WTC11 (cell line): ENCODE measurements at regions not wholly inside any gene's neighbourhood (a gene's known extent, or its start where the extent isn't known, plus 50 kb on each side); places are given as distances from the start of the nearest gene placed in this dataset.

Source experiments
- ATAC-seq: fragments of 200-7000 bp; cut with Tn5 transposase; 2 replicates; pipeline ENCODE4 v1.10.0; 2021; ENCODE audit warnings: mild to moderate bottlenecking, moderate library complexity
- CTCF ChIA-PET: fragments of 300-600 bp; sonication (Branson Sonifier 250); formaldehyde crosslinking; loops from one replicate; lab custom pipeline; 2021; ENCODE audit warnings: antibody characterized with exemption; lab: Charles Lee
- POLR2A ChIA-PET: fragments of 350-600 bp; sonication (Branson Sonifier 250); formaldehyde crosslinking; loops from one replicate; lab custom pipeline; 2021; ENCODE audit warnings: antibody characterized with exemption; lab: Charles Lee
- DNase-seq: peaks from one replicate; pipeline ENCODE4 v3.0.0; 2021; ENCODE audit warnings: low spot score
- H3K27ac Mint-ChIP-seq: 2 replicates; pipeline ENCODE4 v1.8.0; 2021; ENCODE audit warnings: mixed read lengths
- H3K27me3 Mint-ChIP-seq: 2 replicates; pipeline ENCODE4 v1.8.0; 2021; ENCODE audit warnings: low read depth, mild to moderate bottlenecking, moderate library complexity, mixed read lengths
- H3K36me3 Mint-ChIP-seq: 2 replicates; pipeline ENCODE4 v1.8.0; 2021; ENCODE audit warnings: mixed read lengths
- H3K4me1 Mint-ChIP-seq: 2 replicates; pipeline ENCODE4 v1.8.0; 2022; ENCODE audit warnings: mixed read lengths
- H3K4me3 Mint-ChIP-seq: 2 replicates; pipeline ENCODE4 v1.8.0; 2021; ENCODE audit warnings: mild to moderate bottlenecking, moderate library complexity, mixed read lengths
- H3K9me3 Mint-ChIP-seq: 2 replicates; pipeline ENCODE4 v1.8.0; 2021; ENCODE audit warnings: mixed read lengths
- CREB1 ChIP-seq: sonication (generic); formaldehyde crosslinking; IDR thresholded peaks from 2 replicates; pipeline ENCODE4 v1.8.0; 2023; ENCODE audit warnings: mild to moderate bottlenecking, missing genetic modification reagents
- CREM ChIP-seq: sonication (generic); formaldehyde crosslinking; IDR thresholded peaks from 2 replicates; pipeline ENCODE4 v1.8.1; 2022; ENCODE audit warnings: mild to moderate bottlenecking, missing genetic modification reagents, moderate library complexity
- E2F4 ChIP-seq: sonication (generic); formaldehyde crosslinking; IDR thresholded peaks from 2 replicates; pipeline ENCODE4 v1.8.1; 2022; ENCODE audit warnings: low read depth, mild to moderate bottlenecking, moderate library complexity, missing genetic modification reagents, borderline replicate concordance
- FOXK1 ChIP-seq: sonication (generic); formaldehyde crosslinking; IDR thresholded peaks from 2 replicates; pipeline ENCODE4 v1.8.0; 2022; ENCODE audit warnings: mild to moderate bottlenecking, moderate library complexity, missing genetic modification reagents
- FOXP4 ChIP-seq: sonication (generic); formaldehyde crosslinking; IDR thresholded peaks from 2 replicates; pipeline ENCODE4 v1.8.0; 2022; ENCODE audit warnings: mild to moderate bottlenecking, missing genetic modification reagents
- GTF2I ChIP-seq: fragments of 250-450 bp; sonication (Bioruptor Pico); conservative IDR thresholded peaks from 2 replicates; pipeline ENCODE4 v1.4.0; 2021; ENCODE audit warnings: mild to moderate bottlenecking
- JAZF1 ChIP-seq: fragments of 250-450 bp; sonication (Bioruptor Pico); IDR thresholded peaks from 2 replicates; pipeline ENCODE4 v1.9.0; 2021; ENCODE audit warnings: moderate library complexity, mild to moderate bottlenecking, inconsistent platforms
- MLX ChIP-seq: sonication (generic); formaldehyde crosslinking; IDR thresholded peaks from 2 replicates; pipeline ENCODE4 v1.8.1; 2023; ENCODE audit warnings: mild to moderate bottlenecking, missing genetic modification reagents, moderate library complexity
- MYBL2 ChIP-seq: sonication (generic); formaldehyde crosslinking; IDR thresholded peaks from 2 replicates; pipeline ENCODE4 v1.8.1; 2023; ENCODE audit warnings: mild to moderate bottlenecking, moderate library complexity, missing genetic modification reagents
- PRRX2 ChIP-seq: fragments of 250-450 bp; sonication (Bioruptor Pico); IDR thresholded peaks from 2 replicates; pipeline ENCODE4 v1.8.0; 2021; ENCODE audit warnings: mild to moderate bottlenecking
- STAT6 ChIP-seq: sonication (generic); formaldehyde crosslinking; conservative IDR thresholded peaks from 2 replicates; pipeline ENCODE4 v1.8.1; 2023; ENCODE audit warnings: mild to moderate bottlenecking, low read depth, missing genetic modification reagents, moderate library complexity
- ZBTB21 ChIP-seq: sonication (generic); formaldehyde crosslinking; IDR thresholded peaks from 2 replicates; pipeline ENCODE4 v1.8.1; 2023; ENCODE audit warnings: mild to moderate bottlenecking, missing genetic modification reagents, borderline replicate concordance
- ZNF317 ChIP-seq: sonication (generic); formaldehyde crosslinking; IDR thresholded peaks from 2 replicates; pipeline ENCODE4 v1.8.1; 2023; ENCODE audit warnings: low read depth, mild to moderate bottlenecking, moderate library complexity, missing genetic modification reagents, borderline replicate concordance
- ZNF423 ChIP-seq: fragments of 250-450 bp; sonication (Bioruptor Pico); IDR thresholded peaks from 2 replicates; pipeline ENCODE4 v2.1.2; 2022; ENCODE audit warnings: mild to moderate bottlenecking, moderate library complexity
- ZNF532 ChIP-seq: fragments of 250-450 bp; sonication (Bioruptor Pico); IDR thresholded peaks from 2 replicates; pipeline ENCODE4 v1.9.0; 2021; ENCODE audit warnings: mild to moderate bottlenecking, borderline replicate concordance

- ChIA-PET CTCF (no interaction called here), POLR2A (no interaction called here)
- H3K36me3 Mint-ChIP-seq: peaks cover 17% of the 10 kb centered on the region
- H3K4me1 Mint-ChIP-seq: no peaks in the 10 kb centered on the region
- ATAC-seq: no peak
- H3K4me3 Mint-ChIP-seq: no peak overlapping the region
- no peaks in the 10 kb centered on the region; the same call in 1 of the 2 replicates for H3K27me3 Mint-ChIP-seq
- peaks cover 31% of the 10 kb centered on the region for H3K9me3 Mint-ChIP-seq
- DNase-seq: no peak
- TF ChIP-seq STAT6 (CRISPR knock-in tag) (no peak), E2F4 (CRISPR knock-in tag) (no peak), ZNF317 (CRISPR knock-in tag) (no peak), CREM (no peak), PRRX2 (CRISPR knock-in tag) (no peak), ZNF423 (no peak), JAZF1 (no peak), FOXK1 (CRISPR knock-in tag) (no peak), CREB1 (CRISPR knock-in tag) (no peak), ZNF532 (CRISPR knock-in tag) (no peak), FOXP4 (CRISPR knock-in tag) (no peak), MYBL2 (CRISPR knock-in tag) (no peak)
- H3K27ac Mint-ChIP-seq: no peak overlapping the region
These were observed 131.1 kb upstream of the ABCB5 start for GRCh38 chr7:20484356-20484755.

GRCh38 chr7:20488850-20489249 is 126.6 kb upstream of the ABCB5 start:
- DNase-seq (no peak), ATAC-seq (no peak)
- peaks cover 44% of the 10 kb centered on the region for H3K9me3 Mint-ChIP-seq
- CTCF ChIA-PET: interaction anchor here (1.0 kb wide), 1 partner anchor 741 kb away, joined by 3 read pairs; no protein-coding TSS in a partner anchor
- peaks cover 17% of the 10 kb centered on the region for H3K36me3 Mint-ChIP-seq
- H3K4me3 Mint-ChIP-seq: no peak overlapping the region
- H3K4me1 Mint-ChIP-seq: no peaks in the 10 kb centered on the region
- TF ChIP-seq ZBTB21 (CRISPR knock-in tag) (no peak), GTF2I (CRISPR knock-in tag) (no peak), MLX (CRISPR knock-in tag) (no peak)
- TF ChIP-seq, all 79 proteins: peak for 0
- POLR2A ChIA-PET: no interaction called here
- Mint-ChIP-seq H3K27me3 (no peaks in the 10 kb centered on the region; the same call in 1 of the 2 replicates), H3K27ac (no peak overlapping the region)
